ENCODE measurements at regions not wholly inside any gene's neighbourhood (a gene's known extent, or its start where the extent isn't known, plus 50 kb on each side); places are given as distances from the start of the nearest gene placed in this dataset.

- H3K36me3 ChIP-seq (ENCODE audit: insufficient read depth, low read length): no peaks in the 10 kb centered on the region
- no peak overlapping the region for H3K9ac ChIP-seq (ENCODE audit: low read length)
- H3K4me3 ChIP-seq (ENCODE audit: low read length): no peak overlapping the region
- H3K27me3 ChIP-seq (ENCODE audit: insufficient read depth, low read depth, low read length): no peaks in the 10 kb centered on the region
- no peaks in the 10 kb centered on the region for H4K20me1 ChIP-seq (ENCODE audit: insufficient read depth)
- H2AFZ ChIP-seq (ENCODE audit: low read depth, low read length): no peak overlapping the region
- H3K4me2 ChIP-seq (ENCODE audit: low read length): no peak overlapping the region
- no peak overlapping the region for H3K27ac ChIP-seq (ENCODE audit: low read length)
- H3F3A ChIP-seq (ENCODE audit: insufficient read depth, low read length, poor library complexity, severe bottlenecking): no peaks in the 10 kb centered on the region
- no peaks in the 10 kb centered on the region for H3K79me2 ChIP-seq (replicated peaks; ENCODE audit: insufficient read depth, low read length)
- no peaks in the 10 kb centered on the region for H3K9me2 ChIP-seq (ENCODE audit: insufficient read depth, low read length)
- TF ChIP-seq POLR2AphosphoS5 (IDR thresholded peaks at IDR 0.05) (no peak), CTCF (IDR thresholded peaks at IDR 0.05; ENCODE audit: poor library complexity, severe bottlenecking) (no peak), REST (IDR thresholded peaks at IDR 0.05; ENCODE audit: borderline replicate concordance) (no peak), SMC3 (conservative IDR thresholded peaks at IDR 0.05; ENCODE audit: poor library complexity) (no peak), MXI1 (conservative IDR thresholded peaks at IDR 0.05; ENCODE audit: poor library complexity, severe bottlenecking) (no peak), RAD21 (conservative IDR thresholded peaks at IDR 0.05) (no peak), TAF1 (IDR thresholded peaks at IDR 0.05; ENCODE audit: low read depth) (no peak), EP300 (conservative IDR thresholded peaks at IDR 0.05; ENCODE audit: poor library complexity, severe bottlenecking) (no peak), EZH2 (IDR thresholded peaks at IDR 0.05; ENCODE audit: borderline replicate concordance, insufficient read depth, low read length, poor library complexity, severe bottlenecking) (no peak)
- H3K9me3 ChIP-seq (ENCODE audit: low read length): no peaks in the 10 kb centered on the region
These were observed 151.0 kb downstream of the C4orf33 start for GRCh38 chr4:129246910-129247461.

GRCh38 chr4:129248621-129249020, 152.7 kb downstream of the C4orf33 start:
- no peak overlapping the region for H3K27ac ChIP-seq (ENCODE audit: low read length)
- no peaks in the 10 kb centered on the region for H3K36me3 ChIP-seq (ENCODE audit: insufficient read depth, low read length)
- TF ChIP-seq EZH2 (IDR thresholded peaks at IDR 0.05; ENCODE audit: borderline replicate concordance, insufficient read depth, low read length, poor library complexity, severe bottlenecking) (no peak), REST (IDR thresholded peaks at IDR 0.05; ENCODE audit: borderline replicate concordance) (no peak), POLR2AphosphoS5 (IDR thresholded peaks at IDR 0.05) (no peak), EP300 (conservative IDR thresholded peaks at IDR 0.05; ENCODE audit: poor library complexity, severe bottlenecking) (no peak)
- H3K79me2 ChIP-seq (replicated peaks; ENCODE audit: insufficient read depth, low read length): no peaks in the 10 kb centered on the region
- no peak overlapping the region for H3K4me3 ChIP-seq (ENCODE audit: low read length)
- no peaks in the 10 kb centered on the region for H3K9me3 ChIP-seq (ENCODE audit: low read length)
- no peak overlapping the region for H3K9ac ChIP-seq (ENCODE audit: low read length)
- H3K27me3 ChIP-seq (ENCODE audit: insufficient read depth, low read depth, low read length): no peaks in the 10 kb centered on the region
- H2AFZ ChIP-seq (ENCODE audit: low read depth, low read length): no peak overlapping the region
- no peaks in the 10 kb centered on the region for H3K9me2 ChIP-seq (ENCODE audit: insufficient read depth, low read length)
- H4K20me1 ChIP-seq (ENCODE audit: insufficient read depth): no peaks in the 10 kb centered on the region
- no peaks in the 10 kb centered on the region for H3F3A ChIP-seq (ENCODE audit: insufficient read depth, low read length, poor library complexity, severe bottlenecking)
- no peak overlapping the region for H3K4me2 ChIP-seq (ENCODE audit: low read length)

All from neural cell (in vitro differentiated cells).